ENCODE measurements at regions not wholly inside any gene's neighbourhood (a gene's known extent, or its start where the extent isn't known, plus 50 kb on each side); places are given as distances from the start of the nearest gene placed in this dataset.
"Not testable (repeated sequence)": the region's sequence is repeated elsewhere in the genome, so short reads cannot be mapped to it uniquely, and the experiment has no call there.

GRCh38 chr5:62960781-62961180 is 382.2 kb downstream of the LRRC70 start:
- DNase-seq, result no peak

- no peak for DNase-seq
Measured at GRCh38 chr5:62956597-62956996, 378.0 kb downstream of the LRRC70 start.

GRCh38 chr5:62954578-62954977 is 376.0 kb downstream of the LRRC70 start:
- DNase-seq, result no peak

GRCh38 chr5:62948301-62948700 is 369.7 kb downstream of the LRRC70 start:
- no peak for DNase-seq

GRCh38 chr5:62942384-62942783 is 363.8 kb downstream of the LRRC70 start:
- no peak for DNase-seq

GRCh38 chr5:62938927-62939326 is 360.3 kb downstream of the LRRC70 start:
- DNase-seq, result no peak

- no peak for DNase-seq
Measured at GRCh38 chr5:62937661-62938558, 359.3 kb downstream of the LRRC70 start.

- no peak for DNase-seq
Measured at GRCh38 chr5:62935660-62936059, 357.0 kb downstream of the LRRC70 start.

GRCh38 chr5:62934319-62934718 is 355.7 kb downstream of the LRRC70 start:
- DNase-seq, result no peak

GRCh38 chr5:62933261-62933660 is 354.6 kb downstream of the LRRC70 start:
- no peak for DNase-seq

- DNase-seq, result no peak
Measured at GRCh38 chr5:62931153-62931950, 352.7 kb downstream of the LRRC70 start.

- no peak for DNase-seq
Measured at GRCh38 chr5:62922191-62922590, 343.6 kb downstream of the LRRC70 start.

- DNase-seq, result no peak
Measured at GRCh38 chr5:62920856-62921255, 342.2 kb downstream of the LRRC70 start.

GRCh38 chr5:62909326-62909725 is 330.7 kb downstream of the LRRC70 start:
- DNase-seq, result no peak

- no peak for DNase-seq
Measured at GRCh38 chr5:62902126-62902525, 323.5 kb downstream of the LRRC70 start.

- no peak for DNase-seq
Measured at GRCh38 chr5:62900976-62901375, 322.4 kb downstream of the LRRC70 start.

GRCh38 chr5:62896121-62896893 is 317.7 kb downstream of the LRRC70 start:
- DNase-seq, result no peak

- DNase-seq, result no peak
Measured at GRCh38 chr5:62886603-62887315, 308.1 kb downstream of the LRRC70 start.

- not testable (repeated sequence) for DNase-seq
Measured at GRCh38 chr5:62837330-62837729, 258.7 kb downstream of the LRRC70 start.

- no peak for DNase-seq
Measured at GRCh38 chr5:62829604-62829986, 251.0 kb downstream of the LRRC70 start.

- no peak for DNase-seq
Measured at GRCh38 chr5:62828742-62829603, 250.4 kb downstream of the LRRC70 start.

Measured in stimulated activated CD4-positive, alpha-beta T cell treated with anti-CD3 and anti-CD28 coated beads, Interleukin-4, amount 100 ng/mL, for 1 hour (primary cell).